ENCODE measurements at regions not wholly inside any gene's neighbourhood (a gene's known extent, or its start where the extent isn't known, plus 50 kb on each side); places are given as distances from the start of the nearest gene placed in this dataset.

- Histone ChIP-seq H2AFZ (ENCODE audit: low read length) (no peak overlapping the region), H3K27me3 (ENCODE audit: insufficient read depth, low read length) (0 out of 2 replicates have a peak, but pooled peaks cover 4% of the 10 kb centered on the region), H3K36me3 (ENCODE audit: insufficient read depth, low read length) (no peaks in the 10 kb centered on the region), H3K27ac (ENCODE audit: low read depth, low read length, poor library complexity, severe bottlenecking) (no peak overlapping the region), H3F3A (ENCODE audit: insufficient read depth, low read length) (no peaks in the 10 kb centered on the region), H4K20me1 (ENCODE audit: insufficient read depth, low read length) (no peaks in the 10 kb centered on the region), H3K9ac (ENCODE audit: low read length) (no peak overlapping the region), H3K79me2 (ENCODE audit: insufficient read depth, low read length) (no peaks in the 10 kb centered on the region), H3K4me3 (ENCODE audit: low read depth, low read length, poor library complexity, severe bottlenecking) (no peak overlapping the region), H3K4me1 (ENCODE audit: insufficient read depth, low read length, severe bottlenecking) (no peaks in the 10 kb centered on the region), H3K9me2 (ENCODE audit: low read depth, low read length) (no peaks in the 10 kb centered on the region), H3K4me2 (ENCODE audit: low read length) (no peak overlapping the region), H3K9me3 (ENCODE audit: low read length) (no peaks in the 10 kb centered on the region)
- TF ChIP-seq CTCF (IDR thresholded peaks at IDR 0.05; ENCODE audit: low read length), result no peak
- TF ChIP-seq EZH2 (IDR thresholded peaks at IDR 0.05; ENCODE audit: borderline replicate concordance, low read length), result no peak
Observed at GRCh38 chr6:44676246-44676790, 288.8 kb downstream of the CDC5L start.

- H3K27me3 ChIP-seq (ENCODE audit: insufficient read depth, low read length), result 0 out of 2 replicates have a peak, but pooled peaks cover 4% of the 10 kb centered on the region
- H3K27ac ChIP-seq (ENCODE audit: low read depth, low read length, poor library complexity, severe bottlenecking), result no peak overlapping the region
- no peak overlapping the region for H3K4me3 ChIP-seq (ENCODE audit: low read depth, low read length, poor library complexity, severe bottlenecking)
- H3F3A ChIP-seq (ENCODE audit: insufficient read depth, low read length), result no peaks in the 10 kb centered on the region
- no peaks in the 10 kb centered on the region for H3K9me2 ChIP-seq (ENCODE audit: low read depth, low read length)
- no peaks in the 10 kb centered on the region for H3K36me3 ChIP-seq (ENCODE audit: insufficient read depth, low read length)
- no peaks in the 10 kb centered on the region for H4K20me1 ChIP-seq (ENCODE audit: insufficient read depth, low read length)
- no peaks in the 10 kb centered on the region for H3K79me2 ChIP-seq (ENCODE audit: insufficient read depth, low read length)
- no peak overlapping the region for H2AFZ ChIP-seq (ENCODE audit: low read length)
- H3K9ac ChIP-seq (ENCODE audit: low read length), result no peak overlapping the region
- no peak overlapping the region for H3K4me2 ChIP-seq (ENCODE audit: low read length)
- no peaks in the 10 kb centered on the region for H3K4me1 ChIP-seq (ENCODE audit: insufficient read depth, low read length, severe bottlenecking)
- no peaks in the 10 kb centered on the region for H3K9me3 ChIP-seq (ENCODE audit: low read length)
- TF ChIP-seq CTCF (IDR thresholded peaks at IDR 0.05; ENCODE audit: low read length) (no peak), EZH2 (IDR thresholded peaks at IDR 0.05; ENCODE audit: borderline replicate concordance, low read length) (no peak)
Observed at GRCh38 chr6:44676826-44677433, 289.4 kb downstream of the CDC5L start.

- no peaks in the 10 kb centered on the region for H3K4me1 ChIP-seq (ENCODE audit: insufficient read depth, low read length, severe bottlenecking)
- no peaks in the 10 kb centered on the region for H3K36me3 ChIP-seq (ENCODE audit: insufficient read depth, low read length)
- 0 out of 2 replicates have a peak, but pooled peaks cover 4% of the 10 kb centered on the region for H3K27me3 ChIP-seq (ENCODE audit: insufficient read depth, low read length)
- H2AFZ ChIP-seq (ENCODE audit: low read length), result no peak overlapping the region
- H3K9ac ChIP-seq (ENCODE audit: low read length), result no peak overlapping the region
- H3K79me2 ChIP-seq (ENCODE audit: insufficient read depth, low read length), result no peaks in the 10 kb centered on the region
- no peak overlapping the region for H3K4me2 ChIP-seq (ENCODE audit: low read length)
- H4K20me1 ChIP-seq (ENCODE audit: insufficient read depth, low read length), result no peaks in the 10 kb centered on the region
- TF ChIP-seq EZH2 (IDR thresholded peaks at IDR 0.05; ENCODE audit: borderline replicate concordance, low read length) (no peak), CTCF (IDR thresholded peaks at IDR 0.05; ENCODE audit: low read length) (no peak)
- H3K4me3 ChIP-seq (ENCODE audit: low read depth, low read length, poor library complexity, severe bottlenecking), result no peak overlapping the region
- H3K9me2 ChIP-seq (ENCODE audit: low read depth, low read length), result no peaks in the 10 kb centered on the region
- H3K27ac ChIP-seq (ENCODE audit: low read depth, low read length, poor library complexity, severe bottlenecking), result no peak overlapping the region
- H3F3A ChIP-seq (ENCODE audit: insufficient read depth, low read length), result no peaks in the 10 kb centered on the region
- no peaks in the 10 kb centered on the region for H3K9me3 ChIP-seq (ENCODE audit: low read length)
Observed at GRCh38 chr6:44678252-44678935, 290.9 kb downstream of the CDC5L start.

Measured in OCI-LY1 (cell line).